Endometrium (tissue), 2 donors: ENCODE measurements at regions not wholly inside any gene's neighbourhood (a gene's known extent, or its start where the extent isn't known, plus 50 kb on each side); places are given as distances from the start of the nearest gene placed in this dataset.
"Not testable (repeated sequence)": the region's sequence is repeated elsewhere in the genome, so short reads cannot be mapped to it uniquely, and the experiment has no call there.

Experiments
- FAIRE-seq: peaks from 2 replicates; lab custom pipeline; 2012; peaks lifted over from hg19 to GRCh38; lab: Jason Lieb, UNC
- donor health status: control.
- donor health status: control.

DNA sequence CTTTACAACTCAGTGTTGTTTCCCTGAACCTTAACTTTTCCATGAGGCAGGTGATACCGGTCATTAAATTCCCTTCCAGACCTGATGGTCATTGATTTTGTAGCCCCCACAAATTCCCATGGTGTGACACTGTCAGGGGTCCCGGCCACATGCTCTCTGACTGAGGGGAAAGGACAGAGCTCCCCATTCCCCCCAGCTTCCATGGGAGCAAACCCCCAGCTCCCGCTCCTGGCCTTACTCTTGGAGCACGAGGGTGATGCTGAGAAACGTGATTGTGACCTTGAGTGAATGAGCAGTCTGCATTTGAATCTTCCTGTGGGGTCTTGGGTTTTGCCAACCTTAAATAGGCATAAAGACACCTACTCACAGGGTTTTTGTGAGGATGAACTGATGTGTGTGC lies 366.8 kb downstream of the RPS6KC1 start:
- FAIRE-seq, result no peak

- no peak for FAIRE-seq
Observed at GRCh38 chr1:213418268-213419071, 367.4 kb downstream of the RPS6KC1 start.

DNA sequence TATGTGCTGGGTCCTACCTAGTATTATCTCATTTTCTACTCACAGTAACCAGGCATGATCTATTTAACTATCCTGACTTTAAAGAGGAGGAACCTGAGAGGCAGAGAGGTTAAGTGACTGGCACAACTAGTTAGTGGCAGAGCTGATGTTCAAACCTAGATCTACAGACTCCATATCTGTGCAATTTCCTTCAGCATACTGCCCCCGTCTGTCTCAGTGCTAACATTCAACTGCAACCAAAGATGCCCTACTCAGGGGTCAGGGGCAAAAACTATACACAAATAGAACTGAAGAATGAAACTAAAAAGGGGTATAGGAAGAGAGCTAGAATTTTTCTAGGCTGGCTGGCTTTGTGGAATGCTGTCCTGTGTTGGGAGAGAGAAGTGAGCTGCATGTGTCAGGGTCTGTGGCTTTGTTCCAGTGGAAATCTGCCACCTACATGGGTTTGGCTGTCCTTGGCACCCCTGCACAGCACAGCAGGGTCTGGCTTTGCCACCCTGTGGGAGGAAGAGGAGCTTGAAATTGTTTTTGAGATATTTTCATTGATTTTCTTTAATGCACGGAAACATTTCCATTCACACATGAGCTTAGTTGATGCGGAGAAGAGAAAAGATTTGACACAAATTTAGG lies 368.5 kb downstream of the RPS6KC1 start:
- FAIRE-seq, result no peak

DNA sequence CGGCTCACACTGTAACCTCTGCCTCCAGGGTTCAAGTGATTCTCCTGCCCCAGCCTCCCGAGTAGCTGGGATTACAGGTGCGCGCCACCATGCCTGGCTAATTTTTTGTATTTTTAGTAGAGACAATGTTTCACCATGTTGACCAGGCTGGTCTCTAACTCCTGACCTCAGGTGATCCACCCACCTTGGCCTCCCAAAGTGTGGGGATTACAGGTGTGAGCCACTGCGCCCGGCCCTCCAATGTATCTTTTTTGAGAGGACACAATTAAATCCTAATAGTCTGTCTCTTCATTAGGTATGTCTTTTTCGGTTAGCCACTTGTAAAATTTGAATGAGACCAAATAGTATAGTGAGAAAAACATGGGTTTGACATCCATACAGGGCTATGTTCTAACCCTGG lies 370.1 kb downstream of the RPS6KC1 start:
- FAIRE-seq, result not testable (repeated sequence)

GRCh38 chr1:213423041-213423440 lies 372.0 kb downstream of the RPS6KC1 start:
- FAIRE-seq, result no peak

DNA sequence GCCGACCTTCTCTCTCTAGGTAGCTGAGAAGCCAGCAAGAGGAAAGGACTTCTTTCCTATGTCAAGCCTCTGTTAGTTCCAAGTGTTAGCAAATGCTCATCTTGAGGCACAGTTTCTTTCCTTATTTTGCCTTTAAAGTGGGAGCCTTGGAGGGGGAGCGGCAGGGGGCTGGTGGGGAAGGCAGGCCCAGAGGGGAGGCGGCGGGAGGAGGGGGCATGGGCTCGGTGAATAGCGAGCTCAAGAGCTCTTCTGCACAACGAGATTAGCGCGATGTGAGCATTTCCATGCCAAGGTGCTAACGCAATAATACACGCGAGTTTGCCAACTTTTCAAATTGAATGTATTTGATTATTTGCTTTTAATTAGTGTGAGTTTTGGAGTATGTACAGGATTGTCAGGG lies 372.6 kb downstream of the RPS6KC1 start:
- FAIRE-seq, result no peak

- FAIRE-seq, result no peak
Observed at GRCh38 chr1:213425376-213426030, 374.5 kb downstream of the RPS6KC1 start.

DNA sequence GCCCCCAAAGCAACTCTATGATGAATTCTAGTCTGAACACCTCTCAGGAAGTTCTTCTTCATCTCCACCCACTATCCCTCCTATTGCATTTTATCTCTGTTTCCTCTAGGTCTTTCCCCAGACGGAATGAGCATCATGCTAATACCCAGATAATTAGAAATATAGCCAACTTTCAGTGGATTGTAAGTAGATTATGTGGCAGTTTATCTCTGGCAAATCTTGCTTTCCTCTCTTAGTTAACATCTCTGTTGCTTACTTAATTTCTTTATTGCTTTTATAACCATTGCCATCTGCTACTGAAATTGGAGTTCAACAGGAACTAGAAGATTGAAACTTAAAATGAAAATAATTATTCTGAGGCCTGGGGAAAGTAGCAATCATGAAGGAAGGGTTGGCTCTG lies 378.6 kb downstream of the RPS6KC1 start:
- no peak for FAIRE-seq

DNA sequence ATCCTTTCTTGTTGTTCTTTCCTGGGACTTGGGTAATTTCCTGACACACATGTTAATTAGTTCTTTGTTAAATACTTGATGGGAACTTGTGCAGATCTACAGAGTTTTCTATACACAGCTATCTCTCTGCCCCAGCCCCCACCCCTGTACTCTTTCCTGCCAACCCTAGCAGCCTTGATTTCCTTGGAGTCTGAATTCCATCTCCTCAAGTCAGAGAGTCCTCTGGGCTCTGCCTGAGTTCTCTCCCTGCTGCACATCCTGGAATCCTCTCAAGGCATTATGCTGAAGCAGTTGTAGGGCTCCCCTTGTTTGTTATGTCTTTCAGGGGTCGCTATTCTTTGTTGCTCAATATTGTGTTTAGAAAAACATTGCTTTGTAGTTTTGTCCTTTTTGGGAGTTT lies 384.7 kb downstream of the RPS6KC1 start:
- FAIRE-seq, result no peak

GRCh38 chr1:213438339-213438738 lies 387.3 kb downstream of the RPS6KC1 start:
- FAIRE-seq, result no peak

DNA sequence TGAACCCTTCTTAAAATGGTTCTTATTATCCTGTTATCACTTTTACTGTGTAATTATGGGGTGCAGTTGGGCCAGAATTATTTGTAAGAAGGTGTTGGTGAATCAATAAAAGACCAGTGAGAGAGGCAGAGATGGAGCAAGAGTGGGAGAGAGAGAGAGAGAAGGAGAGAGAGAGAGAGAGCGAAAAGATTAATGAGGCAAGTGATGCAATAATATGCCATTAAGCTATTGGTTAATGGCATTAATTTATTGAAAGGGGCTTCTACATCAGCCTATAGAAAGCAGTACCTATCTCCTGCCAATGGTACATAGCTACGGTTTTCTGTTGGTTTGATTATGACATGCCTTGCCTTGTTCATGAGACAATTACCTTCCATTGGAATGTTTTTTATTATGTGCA lies 388.7 kb downstream of the RPS6KC1 start:
- no peak for FAIRE-seq

- FAIRE-seq, result no peak
Observed at GRCh38 chr1:213440766-213441165, 389.7 kb downstream of the RPS6KC1 start.

- FAIRE-seq, result no peak
Observed at GRCh38 chr1:213443415-213443814, 392.4 kb downstream of the RPS6KC1 start.

DNA sequence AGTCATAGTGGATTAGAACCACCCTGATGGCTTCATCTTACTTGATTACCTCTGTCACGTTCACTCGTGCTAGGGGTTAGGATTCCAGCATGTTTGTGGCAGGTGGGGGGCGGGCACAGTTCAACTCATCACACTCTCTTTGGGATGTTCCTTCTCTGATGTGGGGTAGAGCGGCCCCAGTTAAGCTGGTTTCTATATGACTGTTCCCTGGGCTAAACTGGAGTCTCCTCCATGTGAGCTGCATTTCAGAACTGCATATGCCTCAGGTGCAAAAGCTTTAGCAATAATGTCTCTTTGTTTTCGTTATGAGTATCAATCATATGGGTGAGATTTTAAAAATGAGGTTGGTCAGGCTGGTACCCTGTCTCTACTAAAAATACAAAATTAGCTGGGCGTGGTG lies 393.2 kb downstream of the RPS6KC1 start:
- no peak for FAIRE-seq

- FAIRE-seq, result no peak
Observed at GRCh38 chr1:213446496-213446895, 395.5 kb downstream of the RPS6KC1 start.

- FAIRE-seq, result no peak
Observed at GRCh38 chr1:213448360-213448759, 397.3 kb downstream of the RPS6KC1 start.

DNA sequence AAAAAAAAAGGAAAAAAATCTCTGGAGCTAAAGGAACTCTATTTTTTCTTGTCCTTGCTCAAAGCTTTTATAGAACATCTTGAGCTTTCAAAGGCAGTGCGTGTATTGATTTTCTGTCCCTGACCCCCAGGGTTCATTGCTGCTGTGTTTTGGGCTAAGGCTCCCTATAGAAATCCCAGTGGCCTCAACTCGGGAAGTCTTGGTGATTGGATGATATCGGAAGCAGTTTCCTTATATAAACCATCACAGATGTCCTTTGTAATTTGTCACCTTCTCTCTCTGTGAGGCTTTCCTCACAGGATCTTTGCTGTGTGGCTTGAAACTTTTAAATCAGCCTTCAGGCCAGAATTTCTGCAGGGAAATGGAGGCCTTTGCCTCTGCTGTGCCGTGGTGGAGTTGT lies 397.7 kb downstream of the RPS6KC1 start:
- no peak for FAIRE-seq

DNA sequence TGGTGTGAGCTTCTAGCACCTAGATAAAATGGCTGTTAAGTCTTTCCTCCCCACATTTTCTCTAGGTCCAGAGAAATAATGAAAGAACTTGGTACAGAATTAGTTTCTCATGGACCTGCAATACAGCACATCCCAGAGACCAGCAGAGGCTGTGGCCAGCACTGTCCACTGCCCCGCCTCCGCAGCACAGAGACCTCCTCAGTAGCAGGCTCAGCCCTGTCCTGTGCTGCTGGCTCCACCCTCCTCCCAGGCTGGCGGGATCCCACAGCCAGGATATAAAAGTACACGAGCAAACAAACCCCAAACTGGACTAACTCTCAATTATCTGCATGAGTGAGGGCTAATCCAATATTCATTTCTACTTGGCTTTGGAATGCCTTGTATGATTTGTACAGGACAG lies 401.5 kb downstream of the RPS6KC1 start:
- FAIRE-seq, result no peak

- FAIRE-seq, result no peak
Observed at GRCh38 chr1:213457186-213457585, 406.1 kb downstream of the RPS6KC1 start.

- FAIRE-seq, result no peak
Observed at GRCh38 chr1:213457733-213458132, 406.7 kb downstream of the RPS6KC1 start.

DNA sequence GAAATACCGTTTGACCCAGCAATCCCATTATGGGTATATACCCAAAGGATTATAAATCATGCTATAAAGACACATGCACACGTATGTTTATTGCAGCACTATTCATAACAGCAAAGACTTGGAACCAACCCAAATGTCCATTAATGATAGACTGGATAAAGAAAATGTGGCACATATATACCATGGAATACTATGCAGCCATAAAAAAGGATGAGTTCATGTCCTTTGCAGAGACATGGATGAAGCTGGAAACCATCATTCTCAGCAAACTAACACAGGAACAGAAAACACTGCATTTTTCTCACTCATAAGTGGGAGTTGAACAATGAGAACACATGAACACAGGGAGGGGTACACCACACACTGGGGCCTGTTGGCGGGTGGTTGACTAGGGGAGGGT lies 411.3 kb downstream of the RPS6KC1 start:
- FAIRE-seq, result not testable (repeated sequence)

DNA sequence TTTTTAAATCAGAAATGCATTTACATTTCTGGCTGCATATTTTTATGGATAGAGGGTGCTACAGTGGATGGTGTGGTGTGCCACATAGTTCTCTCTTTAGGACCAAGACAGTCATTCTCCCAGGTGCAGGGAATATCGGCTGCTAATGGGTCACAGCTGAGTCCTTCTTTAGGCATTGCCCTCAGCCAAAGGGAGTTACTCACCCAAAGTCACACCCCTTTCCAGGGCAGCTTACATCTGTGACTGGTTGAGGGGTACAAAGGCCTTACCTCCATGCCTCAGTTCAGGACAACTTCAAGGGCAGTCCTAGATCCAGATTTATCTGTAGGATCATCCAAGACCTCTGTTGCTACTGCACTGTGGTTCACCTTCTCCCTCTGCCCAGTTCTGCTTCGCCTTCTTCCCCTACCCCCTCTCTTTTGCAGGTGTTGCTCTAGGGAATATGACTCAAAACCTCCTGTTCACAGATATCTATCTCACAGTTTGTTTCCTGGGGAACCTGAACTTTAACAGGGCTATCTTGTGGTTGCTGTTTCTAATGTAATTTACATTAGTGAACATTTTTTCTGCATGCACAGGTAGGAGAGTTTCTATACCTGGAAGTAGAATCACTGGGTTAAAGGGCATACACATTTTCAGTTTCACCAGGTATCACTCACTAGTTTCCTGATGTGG lies 413.9 kb downstream of the RPS6KC1 start:
- FAIRE-seq, result no peak

DNA sequence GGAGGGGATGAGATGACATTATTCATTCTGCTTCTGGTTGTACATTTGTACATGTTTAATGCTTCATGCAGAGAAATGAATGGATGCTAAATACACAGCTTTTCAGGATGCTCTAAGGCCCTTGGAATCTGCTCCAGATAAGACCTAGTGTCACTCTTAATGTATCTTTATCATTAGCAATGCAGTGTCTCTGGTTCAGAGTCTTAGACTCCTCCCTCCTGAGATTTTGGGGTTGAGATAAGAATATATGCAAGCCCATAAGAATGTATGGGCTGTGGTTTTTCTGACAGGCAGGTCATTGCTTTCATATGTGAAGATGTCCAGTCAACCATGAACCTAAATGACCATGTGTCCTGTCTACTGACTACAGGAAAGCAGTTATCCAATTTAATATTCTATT lies 415.5 kb downstream of the RPS6KC1 start:
- no peak for FAIRE-seq
